GM21786 (cell line): ENCODE measurements at regions not wholly inside any gene's neighbourhood (a gene's known extent, or its start where the extent isn't known, plus 50 kb on each side); places are given as distances from the start of the nearest gene placed in this dataset.

ENCODE experiments used
- ATAC-seq: cut with Tn5 transposase; IDR thresholded peaks from one replicate; pipeline ENCODE4 v1.9.1; 2021; ENCODE audit not compliant: unreplicated experiment

- no peak for ATAC-seq
Measured at GRCh38 chr7:81370822-81371221, 399.0 kb downstream of the HGF start.

DNA sequence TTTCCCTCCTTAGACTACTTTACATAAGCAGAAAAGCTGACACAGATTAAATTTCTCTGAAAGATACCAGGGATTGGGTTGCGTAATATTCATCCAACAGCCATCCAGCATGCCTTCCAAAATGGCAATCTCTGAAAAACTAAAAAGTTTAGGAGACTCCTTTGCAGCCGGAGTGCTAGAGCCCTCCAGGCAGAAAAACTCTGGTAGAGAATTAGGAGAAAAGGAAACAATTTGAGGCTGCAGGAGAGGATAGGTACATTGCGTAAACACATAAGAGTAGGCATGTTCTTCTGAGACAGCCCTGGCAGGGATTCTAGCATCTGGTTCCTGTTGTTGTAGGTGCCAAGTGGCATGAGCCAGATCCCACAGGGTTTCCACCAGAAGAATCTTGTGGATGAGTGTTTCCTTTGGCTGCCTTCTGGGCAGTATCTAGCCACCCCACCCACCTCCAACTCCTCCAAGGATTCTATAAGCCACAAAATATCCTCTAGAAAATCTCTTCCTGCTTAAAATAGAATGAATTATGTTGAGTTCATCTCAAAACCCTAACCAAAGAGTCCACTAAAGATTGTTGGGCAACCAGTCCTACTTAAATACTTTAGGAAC lies 402.4 kb downstream of the HGF start:
- ATAC-seq, result no peak

DNA sequence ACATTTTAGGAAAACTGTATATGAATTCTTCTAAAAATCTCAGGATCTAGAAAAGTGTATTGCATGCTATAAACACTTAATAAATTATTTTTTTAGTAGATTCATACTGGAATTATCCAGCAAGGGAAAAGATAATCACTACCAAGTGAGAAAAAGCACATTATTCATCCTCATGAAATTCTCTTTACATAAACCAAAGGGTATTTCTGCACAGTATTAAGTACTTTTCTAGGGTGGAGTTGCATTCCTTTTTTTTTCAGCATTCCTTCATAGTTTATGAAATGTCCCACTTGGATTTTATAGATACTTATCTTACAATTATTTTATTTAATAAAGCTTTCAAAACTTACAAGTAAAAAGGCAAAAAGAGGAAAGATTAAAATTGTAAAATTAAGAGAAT lies 403.3 kb downstream of the HGF start:
- ATAC-seq, result no peak

GRCh38 chr7:81361769-81362312 lies 408.0 kb downstream of the HGF start:
- no peak for ATAC-seq

GRCh38 chr7:81355911-81356310 lies 413.9 kb downstream of the HGF start:
- ATAC-seq, result no peak

GRCh38 chr7:81349044-81349443 lies 420.8 kb downstream of the HGF start:
- ATAC-seq, result no peak

GRCh38 chr7:81339946-81340345 lies 421.1 kb upstream of the SEMA3C start:
- no peak for ATAC-seq

DNA sequence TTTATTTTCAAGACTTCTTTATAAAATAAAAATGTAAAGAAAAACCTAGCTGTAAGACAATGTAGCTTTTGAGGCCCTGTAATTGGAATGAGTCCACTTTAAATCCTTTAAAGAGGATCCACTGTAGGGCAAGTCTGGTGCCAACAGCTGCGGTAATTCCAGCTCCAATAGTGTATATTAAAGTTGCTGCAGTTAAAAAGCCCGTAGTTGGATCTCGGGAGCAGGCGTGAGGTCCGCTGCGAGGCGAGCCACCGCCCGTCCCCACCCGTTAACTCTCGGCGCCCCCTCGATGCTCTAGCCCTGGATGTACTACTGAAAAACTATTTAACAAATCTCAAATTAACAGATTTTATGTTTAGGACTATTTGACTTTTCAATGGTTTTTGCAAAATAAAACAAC lies 414.7 kb upstream of the SEMA3C start:
- no peak for ATAC-seq

DNA sequence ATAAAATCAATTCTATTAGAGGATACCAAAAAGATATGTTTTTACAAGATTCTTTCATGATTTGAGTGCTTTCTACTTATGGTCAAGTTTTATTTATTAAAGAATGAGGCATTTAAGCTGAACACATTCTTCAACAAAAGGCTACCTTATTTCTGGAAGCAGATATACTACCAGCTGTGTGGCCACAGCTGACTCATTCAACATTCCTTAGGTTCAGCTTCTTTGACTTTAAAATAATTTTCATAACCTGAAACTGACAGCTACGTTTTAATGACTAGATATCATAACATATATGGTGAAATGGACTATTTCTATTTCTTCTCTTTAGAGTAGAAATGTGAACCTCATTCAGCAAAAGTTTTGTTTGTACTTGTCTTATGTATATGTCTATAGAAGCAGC lies 414.2 kb upstream of the SEMA3C start:
- ATAC-seq, result no peak

GRCh38 chr7:81331061-81332018 lies 412.5 kb upstream of the SEMA3C start:
- ATAC-seq, result no peak

GRCh38 chr7:81330108-81330507 lies 411.3 kb upstream of the SEMA3C start:
- ATAC-seq, result no peak

DNA sequence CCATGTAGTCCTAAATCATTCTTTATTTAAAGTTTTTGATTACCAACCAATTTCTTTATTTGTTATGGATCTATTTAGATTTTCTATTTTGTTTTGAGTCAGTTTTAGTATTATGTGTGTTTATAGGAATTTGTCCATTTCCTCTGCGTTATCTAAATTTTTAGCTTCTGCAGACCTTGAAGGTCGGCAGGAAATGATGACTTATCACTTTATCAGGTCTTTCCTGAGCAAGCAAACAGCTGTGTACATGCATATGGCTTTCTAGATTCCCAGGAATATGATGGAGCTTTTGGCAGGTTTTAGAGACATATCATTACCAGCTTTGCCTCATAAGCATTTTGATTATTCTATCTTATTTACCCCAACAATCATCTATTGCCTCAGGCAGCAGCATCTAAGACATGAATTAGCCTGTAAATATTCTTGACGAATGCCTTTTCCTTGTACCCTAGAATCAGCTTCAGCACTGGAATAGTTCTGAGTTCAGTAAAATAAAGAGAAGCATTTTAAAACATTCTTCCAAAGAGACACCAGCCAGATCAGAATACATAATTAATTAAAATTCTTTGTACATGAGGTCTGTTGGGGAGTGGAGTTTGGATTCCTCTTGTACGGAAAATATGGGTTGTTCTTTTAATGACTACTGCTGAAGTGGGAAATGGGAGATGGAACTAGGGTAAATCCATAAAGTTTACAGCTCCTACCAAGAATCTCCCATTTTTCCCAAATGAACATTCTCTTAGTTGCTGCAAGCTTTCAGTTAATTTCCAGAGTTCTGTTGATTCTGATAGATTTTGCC lies 408.8 kb upstream of the SEMA3C start:
- no peak for ATAC-seq

- no peak for ATAC-seq
Measured at GRCh38 chr7:81321949-81322348, 403.1 kb upstream of the SEMA3C start.

- ATAC-seq, result no peak
Measured at GRCh38 chr7:81317741-81318140, 398.9 kb upstream of the SEMA3C start.

GRCh38 chr7:81308643-81309322 lies 389.9 kb upstream of the SEMA3C start:
- ATAC-seq, result no peak

- no peak for ATAC-seq
Measured at GRCh38 chr7:81301815-81302214, 383.0 kb upstream of the SEMA3C start.

- no peak for ATAC-seq
Measured at GRCh38 chr7:81300753-81301152, 381.9 kb upstream of the SEMA3C start.

- no peak for ATAC-seq
Measured at GRCh38 chr7:81299711-81300110, 380.9 kb upstream of the SEMA3C start.

DNA sequence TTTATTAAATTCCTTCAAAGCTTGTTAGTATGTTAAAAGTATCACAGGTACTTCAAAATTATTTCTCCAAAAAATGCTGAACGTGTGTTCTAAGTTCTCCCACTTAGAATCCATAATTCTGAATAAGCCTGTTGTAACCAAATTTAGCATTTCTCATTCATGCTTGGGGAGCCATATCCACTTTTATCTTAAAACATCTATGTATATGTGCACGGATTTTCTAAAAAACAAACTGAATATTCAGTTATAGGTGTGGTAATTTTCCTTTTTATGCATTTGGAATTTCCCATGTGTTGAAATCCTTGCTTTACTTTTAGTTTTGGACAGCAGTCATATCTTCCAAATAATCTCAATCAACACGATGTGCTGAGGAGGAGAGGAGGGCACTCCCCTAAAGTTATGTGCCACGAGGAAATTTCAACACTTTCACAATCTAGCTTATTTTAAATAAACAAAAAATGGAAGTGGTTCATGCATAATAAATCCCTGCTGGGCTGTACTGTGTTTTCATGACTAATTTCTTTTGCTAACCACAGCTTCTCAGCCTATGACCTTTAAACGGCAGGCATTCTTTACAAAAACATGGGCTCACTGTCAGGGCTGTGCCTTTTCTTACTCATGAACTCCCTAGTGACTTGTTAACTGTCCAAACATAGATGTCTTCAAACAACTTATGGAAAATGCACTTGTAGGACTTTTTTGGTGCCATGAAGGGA lies 380.3 kb upstream of the SEMA3C start:
- no peak for ATAC-seq

DNA sequence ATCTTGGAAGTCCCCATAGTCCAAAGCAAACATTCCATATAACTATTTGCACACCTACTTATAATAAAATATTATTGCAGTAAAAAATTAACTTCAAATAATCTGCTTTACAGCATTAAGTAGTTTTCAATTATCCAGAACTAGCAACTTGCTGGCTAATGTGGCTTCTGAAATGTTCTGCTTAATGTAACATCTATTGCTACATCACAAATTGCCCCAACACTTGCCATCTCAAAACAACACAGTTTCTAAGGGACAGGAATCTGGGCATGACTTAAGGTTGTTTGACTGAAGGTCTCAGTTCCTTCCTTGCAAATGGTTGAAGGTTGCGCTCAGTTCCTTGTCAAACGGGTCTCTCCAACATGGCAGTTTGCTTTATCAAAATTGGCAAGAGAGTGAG lies 378.5 kb upstream of the SEMA3C start:
- no peak for ATAC-seq
